K562 (cell line): ENCODE measurements at regions not wholly inside any gene's neighbourhood (a gene's known extent, or its start where the extent isn't known, plus 50 kb on each side); places are given as distances from the start of the nearest gene placed in this dataset.

Experiments used
- BHLHE40 ChIP-seq: IDR thresholded peaks from 2 replicates; pipeline ENCODE4 v1.6.1; 2011; ENCODE audit warnings: low read length, improper control_type of control experiment
- CHAMP1 ChIP-seq: fragments of 450-650 bp; IDR thresholded peaks from 2 replicates; pipeline ENCODE4 v1.6.1; 2016; ENCODE audit warnings: mild to moderate bottlenecking
- EZH2 ChIP-seq: IDR thresholded peaks from 2 replicates; pipeline ENCODE4 v1.6.1; 2012; ENCODE audit warnings: low read depth, mild to moderate bottlenecking, inconsistent platforms, low read length, borderline replicate concordance
- KLF1 ChIP-seq: fragments of 450-650 bp; IDR thresholded peaks from 2 replicates; pipeline ENCODE4 v1.6.1; 2016; ENCODE audit warnings: missing genetic modification characterization, missing compliant biosample characterization
- MAFG ChIP-seq: fragments of 450-650 bp; conservative IDR thresholded peaks from 2 replicates; pipeline ENCODE4 v1.6.1; 2016; ENCODE audit warnings: missing genetic modification characterization, missing compliant biosample characterization
- NCOA6 ChIP-seq: fragments of 450-650 bp; IDR thresholded peaks from 2 replicates; pipeline ENCODE4 v1.6.1; 2017; ENCODE audit warnings: mild to moderate bottlenecking
- NR4A1 ChIP-seq, 2 experiments: fragments of 250-450 bp in 1 of 2; fragments of 450-650 bp in 1 of 2; sonication (Bioruptor Pico) in 1 of 2; IDR thresholded peaks; 2 replicates each; pipeline versions ENCODE4 v1.4.0 to v1.6.1; 2016 to 2020; ENCODE audit warnings: mild to moderate bottlenecking in 2 of 2, missing compliant biosample characterization in 1 of 2, missing genetic modification characterization in 1 of 2, moderate library complexity in 1 of 2
- POLR2H ChIP-seq: IDR thresholded peaks from 2 replicates; pipeline ENCODE4 v1.6.1; 2016; ENCODE audit warnings: missing genetic modification characterization, low read depth, mild to moderate bottlenecking, control low read depth, missing compliant biosample characterization, moderate library complexity
- POU5F1 ChIP-seq: fragments of 150-350 bp; IDR thresholded peaks from 2 replicates; pipeline ENCODE4 v1.6.1; 2014; ENCODE audit warnings: borderline replicate concordance, low read length, low read depth, mild to moderate bottlenecking; ENCODE audit not compliant: partially characterized antibody
- SAFB ChIP-seq: fragments of 200-400 bp; formaldehyde crosslinking; IDR thresholded peaks from 2 replicates; pipeline ENCODE4 v1.6.1; 2017; ENCODE audit warnings: low read depth, low read length, borderline replicate concordance
- SIN3A ChIP-seq, 2 experiments: fragments of 150-350 bp in 1 of 2; IDR thresholded peaks; 2 replicates each; pipeline ENCODE4 v1.6.1; 2011 to 2016; ENCODE audit warnings: borderline replicate concordance in 2 of 2, low read depth in 2 of 2, low read length in 2 of 2, mild to moderate bottlenecking in 2 of 2, moderate library complexity in 2 of 2; ENCODE audit not compliant: control insufficient read depth in 1 of 2
- STAG1 ChIP-seq: sonication (generic); formaldehyde crosslinking; IDR thresholded peaks from 2 replicates; pipeline ENCODE4 v1.5.0; 2020; ENCODE audit warnings: missing genetic modification reagents, borderline replicate concordance
- TCF7L2 ChIP-seq: fragments of 150-350 bp; IDR thresholded peaks from 2 replicates; pipeline ENCODE4 v1.6.1; 2016; ENCODE audit warnings: low read depth, mild to moderate bottlenecking, low read length, moderate library complexity
- U2AF1 ChIP-seq: fragments of 200-400 bp; formaldehyde crosslinking; optimal IDR thresholded peaks from 2 replicates; pipeline ENCODE3; 2017; ENCODE audit warnings: mild to moderate bottlenecking, low read depth, low read length, moderate library complexity
- UBTF ChIP-seq, 2 experiments: IDR thresholded peaks; 2 replicates each; pipeline ENCODE4 v1.6.1; 2012; ENCODE audit warnings: improper control_type of control experiment in 2 of 2, low read depth in 2 of 2, low read length in 2 of 2, borderline replicate concordance in 1 of 2
- ZNF121 ChIP-seq: sonication (generic); formaldehyde crosslinking; conservative IDR thresholded peaks from 2 replicates; pipeline ENCODE4 v1.8.0; 2022; ENCODE audit warnings: missing genetic modification reagents
- ZNF140 ChIP-seq: fragments of 250-450 bp; sonication (Bioruptor Pico); IDR thresholded peaks from 2 replicates; pipeline ENCODE4 v1.8.0; 2021; ENCODE audit warnings: moderate library complexity, mild to moderate bottlenecking, inconsistent platforms
- ZNF280B ChIP-seq: fragments of 250-450 bp; sonication (Bioruptor Pico); IDR thresholded peaks from 2 replicates; pipeline ENCODE4 v1.5.1; 2021; ENCODE audit warnings: mild to moderate bottlenecking

GRCh38 chrX:131830400-131831184 is 192.5 kb upstream of the STK26 start (continued):
- peak in 1 of 2 experiments; percentile 40; a peak in 1 of 4 replicates for TF ChIP-seq UBTF (IDR thresholded peaks at IDR 0.05; ENCODE audit: borderline replicate concordance in 1 of 2, low read depth in 2 of 2, low read length in 2 of 2)
- no peak for TF ChIP-seq CHAMP1
- TF ChIP-seq NCOA6: no peak
- TF ChIP-seq ZNF280B: no peak
- TF ChIP-seq TCF7L2: peak; percentile 7; the same call in 1 of the 2 replicates
- no peak for TF ChIP-seq MAFG
- TF ChIP-seq KLF1 (tag): no peak
- no peak for TF ChIP-seq ZNF121 (CRISPR knock-in tag)
- 0 out of 2 replicates have a peak, but pooled peaks have one; percentile 6 for TF ChIP-seq BHLHE40
- no peak for TF ChIP-seq ZNF140
- TF ChIP-seq U2AF1: no peak
- no peak for TF ChIP-seq POU5F1
- TF ChIP-seq POLR2H (tag): peak; percentile 26; the same call in 1 of the 2 replicates
- TF ChIP-seq SAFB: no peak
- no peak for TF ChIP-seq STAG1 (CRISPR knock-in tag)
- TF ChIP-seq EZH2: no peak
- TF ChIP-seq SIN3A (IDR thresholded peaks at IDR 0.05; ENCODE audit: borderline replicate concordance in 2 of 2, control insufficient read depth in 1 of 2, low read depth in 2 of 2, low read length in 2 of 2): peak in 1 of 2 experiments; percentile 63; a peak in 1 of 4 replicates
- TF ChIP-seq NR4A1 (CRISPR knock-in tag; IDR thresholded peaks at IDR 0.05): no peak
- no peak for TF ChIP-seq NR4A1 (tag; IDR thresholded peaks at IDR 0.05)
